GM21528 (cell line): ENCODE measurements at regions not wholly inside any gene's neighbourhood (a gene's known extent, or its start where the extent isn't known, plus 50 kb on each side); places are given as distances from the start of the nearest gene placed in this dataset.
"Not testable (repeated sequence)": the region's sequence is repeated elsewhere in the genome, so short reads cannot be mapped to it uniquely, and the experiment has no call there.

Experiments
- ATAC-seq: cut with Tn5 transposase; IDR thresholded peaks from one replicate; pipeline ENCODE4 v1.9.1; 2021; ENCODE audit warnings: mild to moderate bottlenecking, moderate library complexity; ENCODE audit not compliant: unreplicated experiment, low FRiP score

GRCh38 chr6:81630719-81631118 is 121.8 kb downstream of the TENT5A start:
- no peak for ATAC-seq

DNA sequence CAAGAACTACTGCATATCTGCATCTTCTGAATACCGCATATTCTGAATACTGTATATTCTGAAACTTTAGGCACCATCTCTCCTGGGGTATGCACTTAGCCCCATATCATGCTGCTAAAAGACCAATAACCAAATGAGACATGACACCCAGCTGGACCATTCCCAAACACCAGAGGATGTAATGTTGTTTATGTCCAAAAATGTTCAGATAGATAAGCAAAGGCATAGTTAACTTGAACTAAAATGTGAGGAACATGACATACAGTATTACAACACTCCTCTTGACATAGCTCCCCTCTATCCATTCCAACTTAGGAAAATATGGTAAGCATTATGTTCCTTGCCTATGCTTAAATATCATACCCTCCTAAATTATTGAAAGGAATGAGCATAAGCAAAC is 127.3 kb downstream of the TENT5A start:
- no peak for ATAC-seq

DNA sequence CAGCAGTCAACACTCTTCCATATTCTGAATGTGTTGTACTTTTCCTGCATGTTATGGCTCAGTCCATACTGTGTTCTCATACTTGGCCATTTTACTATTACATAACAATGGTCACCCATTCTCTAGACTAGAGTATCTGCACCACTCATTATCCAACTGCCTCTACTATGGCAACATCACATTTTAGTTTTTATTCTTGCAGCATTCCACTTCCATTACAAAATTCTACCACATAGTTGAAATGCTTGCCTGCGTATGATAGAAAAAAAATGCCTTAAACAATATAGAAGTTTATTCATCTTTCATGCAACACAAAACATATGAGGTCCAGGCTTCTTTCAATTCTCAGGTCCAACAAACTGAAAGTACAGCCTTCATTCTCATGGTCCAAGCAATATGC is 128.0 kb downstream of the TENT5A start:
- no peak for ATAC-seq

DNA sequence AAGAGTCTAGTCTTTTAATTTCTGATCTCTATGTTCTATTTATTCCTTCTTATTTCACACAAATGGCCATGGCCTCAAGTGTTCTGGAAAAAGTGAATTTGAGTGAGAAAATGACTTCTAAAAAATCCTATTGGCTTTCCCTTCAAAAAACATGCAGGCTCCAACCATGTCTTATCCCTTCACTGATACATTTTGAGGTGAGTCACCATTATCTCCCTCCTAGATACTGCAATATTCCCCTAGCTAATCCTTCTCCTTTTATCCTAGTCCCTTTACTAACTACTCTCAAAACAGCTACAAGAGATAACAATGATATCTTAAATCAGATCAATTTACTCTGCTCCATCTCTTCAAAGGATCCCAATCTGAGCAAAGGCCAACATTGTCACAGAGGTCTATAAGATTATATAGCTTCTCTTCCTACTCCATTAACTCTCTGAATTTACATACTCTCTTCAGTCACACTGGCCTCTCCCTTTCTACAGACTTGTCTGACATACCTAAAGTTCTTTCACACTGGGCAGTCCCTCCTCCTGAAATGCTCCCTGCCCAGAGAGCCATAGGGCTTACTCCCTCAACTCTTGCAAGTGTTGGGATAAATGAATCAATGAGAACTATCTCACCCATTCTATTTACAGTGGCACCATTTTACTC is 129.2 kb downstream of the TENT5A start:
- ATAC-seq: no peak

DNA sequence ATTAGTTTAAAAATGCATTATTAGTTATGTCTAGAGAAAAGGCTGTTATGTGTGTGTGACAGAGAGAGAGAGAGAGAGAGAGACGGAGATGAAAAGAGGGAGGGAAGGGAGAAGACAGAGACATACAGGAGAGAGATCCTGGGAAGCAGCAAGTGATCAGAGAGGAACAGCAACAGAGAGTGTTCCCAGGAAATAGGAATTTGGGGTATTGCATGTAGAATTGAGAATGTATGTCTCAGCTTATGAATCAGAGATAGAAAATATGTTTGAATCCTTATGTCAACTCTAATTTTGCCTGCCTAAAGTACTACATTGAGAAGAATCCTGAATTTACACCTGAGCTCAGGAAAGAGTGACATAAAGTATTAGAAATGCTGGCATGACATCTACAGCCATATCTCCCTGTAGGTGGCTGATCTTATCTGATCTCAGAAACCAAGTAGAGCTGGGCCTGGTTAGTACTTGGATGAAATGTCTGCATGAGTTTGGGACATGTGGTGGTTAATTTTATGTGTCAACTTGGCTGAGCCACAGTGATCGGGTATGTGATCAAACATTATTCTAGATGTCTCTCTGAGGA is 130.6 kb downstream of the TENT5A start:
- no peak for ATAC-seq

DNA sequence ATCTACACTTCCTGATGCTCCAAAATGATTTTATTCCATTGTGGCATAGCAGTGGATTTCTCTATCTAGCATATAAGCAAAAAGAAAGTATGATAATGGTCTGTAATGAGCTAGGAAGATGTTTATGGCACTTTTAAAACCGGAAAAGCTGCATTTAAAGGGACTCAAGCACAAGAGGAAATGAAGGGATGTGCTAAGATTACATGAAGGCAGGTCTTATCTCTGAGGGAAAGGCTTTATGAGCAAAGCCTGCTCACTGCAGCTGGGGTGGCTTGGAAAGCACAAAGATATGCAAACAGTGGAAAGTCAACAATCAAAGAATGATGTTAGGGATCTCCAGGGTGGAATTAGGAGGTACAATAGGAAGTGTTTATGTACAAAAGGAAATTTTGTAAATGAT is 138.2 kb downstream of the TENT5A start:
- no peak for ATAC-seq

DNA sequence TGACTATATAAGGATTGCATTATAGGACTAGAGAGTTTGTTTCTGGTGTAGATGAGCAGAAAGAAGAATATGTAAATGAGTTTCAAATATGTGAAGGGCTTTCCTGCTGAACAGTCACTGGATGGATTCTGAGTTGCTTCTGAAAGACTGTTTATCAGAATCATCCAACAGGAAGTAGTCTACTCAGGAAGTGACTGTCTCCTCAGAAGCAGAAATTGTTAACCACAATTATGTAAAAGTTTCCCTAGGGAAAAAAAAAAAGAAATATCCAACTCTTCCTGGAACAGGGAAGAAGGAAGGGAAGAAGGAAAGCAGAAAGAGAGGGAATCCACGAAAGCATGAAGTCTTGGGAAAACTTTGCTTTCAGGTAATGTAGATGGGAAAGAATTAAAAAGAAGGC is 138.9 kb downstream of the TENT5A start:
- no peak for ATAC-seq

- no peak for ATAC-seq
These were observed 140.3 kb downstream of the TENT5A start for GRCh38 chr6:81612136-81612535.

DNA sequence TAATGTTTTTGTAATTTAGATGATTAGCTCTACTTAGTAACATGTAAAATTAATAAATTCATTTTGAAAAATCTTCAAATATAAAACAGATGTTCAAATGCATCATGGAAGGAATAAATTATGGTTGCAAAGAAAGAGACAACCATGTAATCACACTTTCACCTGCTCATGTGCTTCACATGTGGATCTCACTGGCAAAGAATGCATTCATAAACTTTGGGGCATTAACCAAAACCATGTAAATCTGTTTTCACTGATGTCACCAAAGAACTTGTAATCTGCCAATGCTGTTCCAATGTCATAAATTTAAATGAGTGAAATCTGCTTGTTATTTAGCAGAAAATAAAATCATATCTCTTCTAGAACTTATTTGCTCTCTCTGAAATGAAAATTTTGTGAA is 142.7 kb downstream of the TENT5A start:
- no peak for ATAC-seq

DNA sequence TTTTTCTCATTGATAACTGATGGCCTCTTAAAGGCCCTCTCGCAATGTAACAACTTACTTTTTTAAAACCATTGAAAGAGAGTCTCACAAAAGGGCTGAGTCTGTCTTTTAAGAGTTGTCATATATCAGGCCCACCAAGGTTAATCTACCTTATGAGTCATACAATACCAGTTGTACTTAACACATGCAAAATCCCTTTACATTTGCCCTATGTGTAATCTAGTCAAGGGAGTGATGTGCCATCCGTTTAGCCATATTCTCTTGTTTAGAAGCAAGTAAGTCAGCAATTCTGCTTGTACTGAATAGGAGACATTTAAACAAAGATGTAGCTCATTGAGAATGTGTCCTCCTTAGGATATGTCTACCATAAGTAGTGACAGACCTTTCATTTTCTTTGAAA is 143.7 kb downstream of the TENT5A start:
- ATAC-seq: no peak

DNA sequence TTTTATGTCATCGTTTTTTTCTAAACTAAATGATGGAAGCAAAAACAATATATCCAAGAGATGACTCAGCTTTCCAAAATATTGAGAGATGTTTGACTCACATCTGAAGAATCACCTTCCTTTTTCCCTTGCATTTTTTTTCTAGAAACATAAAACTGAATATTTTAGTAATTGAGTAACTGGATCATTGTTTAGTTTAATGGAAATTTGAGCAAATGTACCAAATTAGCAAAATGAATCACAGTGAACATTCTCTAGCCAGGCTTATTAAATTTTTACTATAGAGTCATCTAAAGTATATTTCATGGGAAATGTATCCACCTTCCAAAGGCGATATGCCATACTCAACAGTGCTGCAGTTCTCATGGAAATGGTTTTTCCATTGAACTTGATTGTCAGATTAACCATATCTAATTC is 145.5 kb downstream of the TENT5A start:
- ATAC-seq: no peak

DNA sequence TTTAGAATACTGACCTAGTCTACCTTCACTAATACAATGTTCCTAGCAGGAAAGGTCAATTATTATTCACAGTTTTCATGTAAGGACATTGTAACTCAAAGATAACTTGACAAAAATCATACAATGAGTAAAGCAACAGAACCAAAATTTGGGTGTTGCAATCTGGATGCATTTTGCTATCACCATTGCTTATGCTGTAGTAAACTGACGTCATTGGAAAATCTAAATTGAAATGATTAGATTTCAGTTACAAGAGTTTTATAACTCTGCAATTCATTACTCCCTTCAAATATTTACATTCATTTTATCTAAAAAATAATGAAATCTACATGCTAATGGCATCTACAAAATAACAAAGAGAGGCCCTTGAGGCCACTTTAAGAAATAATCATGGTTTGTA is 147.0 kb downstream of the TENT5A start:
- no peak for ATAC-seq

- no peak for ATAC-seq
These were observed 150.6 kb downstream of the TENT5A start for GRCh38 chr6:81601918-81602317.

DNA sequence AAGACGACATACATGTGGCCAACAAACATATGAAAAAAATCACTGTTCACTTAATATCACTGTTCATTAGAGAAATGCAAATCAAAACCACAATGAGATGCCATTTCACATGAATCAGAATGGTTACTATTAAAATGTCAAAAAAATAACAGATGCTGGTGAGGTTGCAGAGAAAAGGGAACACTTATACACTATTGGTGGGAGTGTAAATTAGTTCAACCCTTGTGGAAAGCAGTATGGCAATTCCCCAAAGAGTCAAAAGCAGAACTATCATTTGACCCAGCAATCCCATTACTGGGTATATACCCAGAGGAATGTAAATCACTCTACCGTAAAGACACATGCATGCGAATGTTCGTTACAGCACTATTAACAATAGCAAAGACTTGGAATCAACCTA is 152.0 kb downstream of the TENT5A start:
- ATAC-seq: not testable (repeated sequence)

DNA sequence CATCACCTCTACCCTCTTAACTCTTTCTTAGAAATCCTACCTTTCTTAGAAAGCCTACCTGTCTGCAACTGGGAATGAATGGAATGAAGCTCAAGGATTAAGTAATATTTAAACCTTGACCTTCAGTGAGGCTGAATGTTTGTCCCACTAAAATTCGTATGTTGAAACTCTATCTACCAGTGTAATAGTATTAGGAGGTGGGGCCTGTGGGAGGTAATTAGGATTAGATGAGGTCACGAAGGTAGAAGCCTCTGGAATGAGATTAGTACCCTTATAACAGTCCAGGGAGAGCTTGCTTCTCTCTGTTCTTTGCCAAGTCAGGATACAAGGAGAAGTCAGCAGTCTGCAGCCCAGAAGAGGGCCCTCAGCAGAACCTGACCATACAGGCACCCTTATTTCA is 158.0 kb downstream of the TENT5A start:
- no peak for ATAC-seq

DNA sequence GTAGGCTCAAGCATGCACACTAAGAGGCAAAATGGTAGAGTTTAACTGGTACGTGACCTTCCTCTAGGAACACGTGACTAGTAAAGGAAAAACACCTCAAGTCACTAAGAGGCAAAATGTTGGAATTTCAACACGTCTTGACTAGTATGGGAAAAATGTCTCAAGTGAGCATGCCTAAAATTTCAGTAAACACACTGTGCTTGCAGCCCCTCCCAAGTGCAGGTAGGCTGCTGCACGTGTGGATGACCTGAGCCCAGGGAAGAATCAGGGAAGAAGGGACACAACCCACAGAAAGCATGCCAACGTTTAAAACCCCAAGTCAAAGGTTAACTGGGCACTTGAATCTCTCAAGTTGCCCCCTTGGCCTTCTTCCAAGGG is 162.2 kb downstream of the TENT5A start:
- no peak for ATAC-seq

GRCh38 chr6:81589465-81590313 is 162.8 kb downstream of the TENT5A start:
- ATAC-seq: no peak

DNA sequence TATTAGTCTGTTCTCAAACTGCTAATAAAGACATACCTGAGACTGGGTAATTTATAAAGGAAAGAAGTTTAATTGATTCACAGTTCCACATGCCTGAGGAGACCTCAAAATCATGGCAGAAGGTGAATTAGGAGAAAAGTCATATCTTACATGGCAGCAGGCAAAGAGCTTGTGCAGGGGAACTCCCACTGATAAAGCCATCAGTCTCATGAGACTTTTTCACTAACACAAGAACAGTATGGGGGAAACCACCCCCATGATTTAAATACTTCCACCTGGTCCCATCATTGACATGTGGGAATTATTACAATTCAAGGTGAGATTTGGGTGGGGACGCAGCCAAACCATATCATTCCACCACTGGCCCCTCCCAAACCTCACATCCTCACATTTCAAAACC is 166.8 kb downstream of the TENT5A start:
- not testable (repeated sequence) for ATAC-seq

GRCh38 chr6:81584156-81584555 is 168.3 kb downstream of the TENT5A start:
- not testable (repeated sequence) for ATAC-seq

GRCh38 chr6:81575442-81575841 is 177.0 kb downstream of the TENT5A start:
- ATAC-seq: no peak

DNA sequence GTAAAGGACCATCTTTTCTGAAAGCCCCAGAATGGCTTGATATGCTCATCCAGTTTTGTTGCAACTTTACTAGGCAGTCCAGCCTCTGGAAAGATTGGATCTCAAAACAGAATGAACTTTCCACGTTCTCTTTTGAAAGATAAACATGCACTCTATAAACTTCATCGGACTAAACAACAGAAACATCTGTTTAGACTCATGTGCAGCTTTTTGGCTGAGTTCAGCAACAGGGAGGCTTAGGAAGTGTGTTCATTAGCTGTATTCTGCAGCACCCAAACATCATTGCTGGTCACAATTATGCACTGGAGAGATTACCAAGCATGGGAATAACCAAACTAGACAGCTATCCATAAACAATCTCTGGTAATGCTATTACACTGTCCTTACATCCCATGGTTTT is 180.5 kb downstream of the TENT5A start:
- ATAC-seq: no peak

- no peak for ATAC-seq
These were observed 181.8 kb downstream of the TENT5A start for GRCh38 chr6:81570681-81571080.
